ENCODE measurements at regions not wholly inside any gene's neighbourhood (a gene's known extent, or its start where the extent isn't known, plus 50 kb on each side); places are given as distances from the start of the nearest gene placed in this dataset.

- TF ChIP-seq CTCF (IDR thresholded peaks at IDR 0.05), result no peak
- no peak for TF ChIP-seq TCF7L2 (IDR thresholded peaks at IDR 0.05; ENCODE audit: low read depth, low read length)
- TF ChIP-seq POLR2AphosphoS5 (IDR thresholded peaks at IDR 0.05; ENCODE audit: low read depth, low read length), result no peak
- no peak for TF ChIP-seq SIN3A (IDR thresholded peaks at IDR 0.05; ENCODE audit: borderline replicate concordance, insufficient read depth, low read depth, low read length)
Measured at GRCh38 chr3:20808864-20809263, 622.9 kb upstream of the SGO1 start.

All from Panc1 (cell line).